ENCODE measurements at regions not wholly inside any gene's neighbourhood (a gene's known extent, or its start where the extent isn't known, plus 50 kb on each side); places are given as distances from the start of the nearest gene placed in this dataset.

- TF ChIP-seq, protein P1, sequence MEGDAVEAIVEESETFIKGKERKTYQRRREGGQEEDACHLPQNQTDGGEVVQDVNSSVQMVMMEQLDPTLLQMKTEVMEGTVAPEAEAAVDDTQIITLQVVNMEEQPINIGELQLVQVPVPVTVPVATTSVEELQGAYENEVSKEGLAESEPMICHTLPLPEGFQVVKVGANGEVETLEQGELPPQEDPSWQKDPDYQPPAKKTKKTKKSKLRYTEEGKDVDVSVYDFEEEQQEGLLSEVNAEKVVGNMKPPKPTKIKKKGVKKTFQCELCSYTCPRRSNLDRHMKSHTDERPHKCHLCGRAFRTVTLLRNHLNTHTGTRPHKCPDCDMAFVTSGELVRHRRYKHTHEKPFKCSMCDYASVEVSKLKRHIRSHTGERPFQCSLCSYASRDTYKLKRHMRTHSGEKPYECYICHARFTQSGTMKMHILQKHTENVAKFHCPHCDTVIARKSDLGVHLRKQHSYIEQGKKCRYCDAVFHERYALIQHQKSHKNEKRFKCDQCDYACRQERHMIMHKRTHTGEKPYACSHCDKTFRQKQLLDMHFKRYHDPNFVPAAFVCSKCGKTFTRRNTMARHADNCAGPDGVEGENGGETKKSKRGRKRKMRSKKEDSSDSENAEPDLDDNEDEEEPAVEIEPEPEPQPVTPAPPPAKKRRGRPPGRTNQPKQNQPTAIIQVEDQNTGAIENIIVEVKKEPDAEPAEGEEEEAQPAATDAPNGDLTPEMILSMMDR (IDR thresholded peaks at IDR 0.05; ENCODE audit: insufficient read depth, low read depth, low read length) = no peak
- TF ChIP-seq EZH2 (IDR thresholded peaks at IDR 0.05; ENCODE audit: insufficient read depth, low read length) = no peak
These were observed 786.1 kb downstream of the ANKRD7 start for GRCh38 chr7:119010635-119011034.

Measured in astrocyte (in vitro differentiated cells and primary cell).